Vagina (tissue), 2 donors: ENCODE measurements at regions not wholly inside any gene's neighbourhood (a gene's known extent, or its start where the extent isn't known, plus 50 kb on each side); places are given as distances from the start of the nearest gene placed in this dataset.
"Not testable (repeated sequence)": the region's sequence is repeated elsewhere in the genome, so short reads cannot be mapped to it uniquely, and the experiment has no call there.

ENCODE experiments used
- DNase-seq, 2 donors: peaks; one replicate each; pipeline ENCODE4 v3.0.0-alpha.2; 2017; ENCODE audit errors: extremely low spot score in 2 of 2
- H3K27ac ChIP-seq: fragments of 200-600 bp; sonication (generic); one replicate; pipeline ENCODE4 v1.5.1; 2019
- H3K27me3 ChIP-seq: fragments of 200-600 bp; sonication (generic); one replicate; pipeline ENCODE4 v1.5.1; 2019
- H3K36me3 ChIP-seq, 2 donors: fragments of 200-600 bp; sonication (generic); one replicate each; pipeline ENCODE4 v1.5.1; 2017 to 2019
- H3K4me1 ChIP-seq: fragments of 200-600 bp; sonication (generic); one replicate; pipeline ENCODE4 v1.5.1; 2019
- H3K4me3 ChIP-seq, 2 donors: fragments of 200-600 bp; sonication (generic); 1 replicate in 1 of 2; 2 replicates in 1 of 2; pipeline ENCODE4 v1.5.1; 2016 to 2019
- H3K9me3 ChIP-seq: fragments of 200-600 bp; sonication (generic); one replicate; pipeline ENCODE4 v1.5.1; 2019
- CTCF ChIP-seq, 3 experiments: fragments of 450-650 bp in 2 of 3; fragments of 200-600 bp in 1 of 3; sonication (generic) in 1 of 3; IDR thresholded peaks; one replicate each; pipeline ENCODE4 v1.5.1; 2017 to 2019; ENCODE audit warnings: antibody characterized with exemption in 3 of 3, mild to moderate bottlenecking in 2 of 3, moderate library complexity in 2 of 3
- POLR2A ChIP-seq, 2 donors: fragments of 450-650 bp; IDR thresholded peaks; one replicate each; pipeline ENCODE4 v1.6.1; 2017; ENCODE audit warnings: antibody characterized with exemption in 2 of 2, mild to moderate bottlenecking in 2 of 2, moderate library complexity in 2 of 2
- POLR2AphosphoS5 ChIP-seq, 2 donors: sonication (generic); formaldehyde crosslinking; IDR thresholded peaks; one replicate each; pipeline ENCODE4 v1.9.0; 2017; ENCODE audit warnings: antibody characterized with exemption in 2 of 2, mild to moderate bottlenecking in 2 of 2, low read depth in 1 of 2; ENCODE audit not compliant: insufficient read depth in 1 of 2
- intact Hi-C: fragments of 100-400 bp; cut with DNase I; formaldehyde crosslinking; loops from one replicate; pipeline ENCODE4 v1.15.1; 2023

DNA sequence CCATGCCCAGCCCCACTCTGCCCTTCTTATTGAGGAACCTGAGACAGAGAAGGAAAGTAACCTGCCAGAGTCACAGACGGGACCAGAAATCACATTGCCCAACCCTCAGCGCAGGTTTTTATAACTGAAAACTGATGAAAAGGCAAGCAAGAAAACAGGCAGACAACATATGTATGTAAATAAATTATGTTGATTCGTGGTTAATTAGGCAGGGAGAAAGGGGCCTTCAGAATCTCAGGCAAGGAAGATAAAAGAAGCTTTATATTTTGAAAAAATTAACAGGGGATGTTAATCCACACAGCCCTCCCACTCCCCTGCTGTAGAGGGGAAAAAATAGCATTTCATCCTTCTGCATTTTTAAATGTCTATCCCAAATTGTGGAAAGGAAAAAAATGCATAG is 378.5 kb downstream of the PIK3C3 start:
- no peak for TF ChIP-seq POLR2A (IDR thresholded peaks at IDR 0.05)
- TF ChIP-seq CTCF (IDR thresholded peaks at IDR 0.05): no peak
- TF ChIP-seq POLR2AphosphoS5 (IDR thresholded peaks at IDR 0.05; ENCODE audit: insufficient read depth in 1 of 2, low read depth in 1 of 2): no peak
- intact Hi-C loops: no loop called here
- H3K27me3 ChIP-seq: no peaks in the 10 kb centered on the region

DNA sequence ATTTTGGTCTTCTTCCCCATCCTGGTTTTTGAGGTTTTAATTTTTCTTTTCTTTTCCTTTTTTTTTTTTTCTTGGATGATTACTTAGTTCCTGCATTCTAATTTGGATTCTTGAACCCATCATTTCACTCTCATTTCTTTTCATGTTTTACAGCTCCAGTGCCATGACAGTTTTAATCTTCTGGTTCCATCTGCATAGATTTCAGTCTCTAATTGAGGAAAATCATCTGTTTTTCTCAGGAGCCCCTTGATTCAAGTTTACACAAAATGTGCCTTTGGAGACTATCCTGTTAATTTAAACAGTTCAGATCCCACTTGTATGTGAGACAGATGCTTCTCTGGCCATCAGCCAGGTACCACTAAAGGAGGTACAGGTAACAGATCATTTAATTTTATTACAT is 379.9 kb downstream of the PIK3C3 start:
- Histone ChIP-seq H3K4me1 (no peaks in the 10 kb centered on the region), H3K27ac (no peak overlapping the region), H3K4me3 (no peak overlapping the region), H3K27me3 (no peaks in the 10 kb centered on the region), H3K36me3 (no peaks in the 10 kb centered on the region), H3K9me3 (no peaks in the 10 kb centered on the region)
- no peak for DNase-seq
- intact Hi-C loops: no loop called here
- no peak for TF ChIP-seq CTCF (IDR thresholded peaks at IDR 0.05)
- TF ChIP-seq POLR2A (IDR thresholded peaks at IDR 0.05): no peak
- no peak for TF ChIP-seq POLR2AphosphoS5 (IDR thresholded peaks at IDR 0.05; ENCODE audit: insufficient read depth in 1 of 2, low read depth in 1 of 2)

More for the DNA sequence above, 378.5 kb downstream of the PIK3C3 start:
- no peak overlapping the region for H3K27ac ChIP-seq
- no peak for DNase-seq
- no peaks in the 10 kb centered on the region for H3K9me3 ChIP-seq
- H3K36me3 ChIP-seq: no peaks in the 10 kb centered on the region
- no peak overlapping the region for H3K4me3 ChIP-seq
- no peaks in the 10 kb centered on the region for H3K4me1 ChIP-seq

GRCh38 chr18:42336139-42336538 is 381.1 kb downstream of the PIK3C3 start:
- H3K36me3 ChIP-seq: no peaks in the 10 kb centered on the region
- DNase-seq: no peak
- H3K4me1 ChIP-seq: no peaks in the 10 kb centered on the region
- H3K27me3 ChIP-seq: no peaks in the 10 kb centered on the region
- intact Hi-C loops: no loop called here
- H3K9me3 ChIP-seq: no peaks in the 10 kb centered on the region
- TF ChIP-seq CTCF (IDR thresholded peaks at IDR 0.05) (no peak), POLR2A (IDR thresholded peaks at IDR 0.05) (no peak), POLR2AphosphoS5 (IDR thresholded peaks at IDR 0.05; ENCODE audit: insufficient read depth in 1 of 2, low read depth in 1 of 2) (no peak)
- H3K4me3 ChIP-seq: no peak overlapping the region
- no peak overlapping the region for H3K27ac ChIP-seq

DNA sequence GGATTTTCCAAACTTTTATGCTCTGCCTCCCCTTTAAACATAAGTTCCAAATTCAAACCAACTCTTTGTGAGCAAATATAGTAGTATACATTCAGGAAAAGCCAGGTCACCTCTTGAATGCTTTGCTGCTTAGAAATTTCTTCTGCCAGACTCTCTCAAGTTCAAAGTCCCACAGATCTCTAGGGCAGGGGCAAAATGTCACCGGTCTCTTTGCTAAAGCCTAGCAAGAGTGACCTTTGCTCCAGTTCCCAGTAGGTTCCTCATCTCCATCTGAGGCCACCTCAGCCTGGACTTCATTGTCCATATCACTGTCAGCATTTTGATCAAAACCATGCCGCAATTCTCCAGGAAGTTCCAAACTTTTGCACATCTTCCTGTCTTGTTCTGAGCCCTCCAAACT is 382.3 kb downstream of the PIK3C3 start:
- H3K9me3 ChIP-seq, DNase-seq, intact Hi-C loops: not testable (repeated sequence)

DNA sequence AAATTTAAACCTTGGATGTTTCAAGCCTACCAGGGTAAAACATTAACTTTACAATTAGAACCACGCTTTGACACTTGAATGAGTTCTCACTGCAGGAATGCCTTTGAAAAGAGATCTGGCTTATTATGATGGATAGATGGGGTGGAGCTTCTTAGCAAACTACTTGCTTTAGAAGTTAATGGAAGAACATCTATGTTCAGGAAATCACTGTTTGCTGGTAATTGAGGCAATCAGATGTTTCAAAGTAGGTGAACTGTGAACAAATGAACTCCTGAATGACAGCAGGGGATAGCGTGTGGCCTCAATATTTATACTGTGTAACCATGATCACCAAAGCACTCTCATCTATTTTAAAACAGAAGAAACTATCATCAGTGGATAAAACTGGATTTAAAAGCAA is 383.6 kb downstream of the PIK3C3 start:
- no peak overlapping the region for H3K27ac ChIP-seq
- DNase-seq: no peak
- TF ChIP-seq POLR2A (IDR thresholded peaks at IDR 0.05) (no peak), POLR2AphosphoS5 (IDR thresholded peaks at IDR 0.05; ENCODE audit: insufficient read depth in 1 of 2, low read depth in 1 of 2) (no peak), CTCF (IDR thresholded peaks at IDR 0.05) (no peak)
- H3K9me3 ChIP-seq: no peaks in the 10 kb centered on the region
- no peaks in the 10 kb centered on the region for H3K36me3 ChIP-seq
- H3K4me3 ChIP-seq: no peak overlapping the region
- intact Hi-C loops: no loop called here
- no peaks in the 10 kb centered on the region for H3K4me1 ChIP-seq
- no peaks in the 10 kb centered on the region for H3K27me3 ChIP-seq

More for the DNA sequence above, 382.3 kb downstream of the PIK3C3 start:
- H3K27ac ChIP-seq, H3K36me3 ChIP-seq, H3K4me1 ChIP-seq, H3K27me3 ChIP-seq, H3K4me3 ChIP-seq: not testable (repeated sequence)

GRCh38 chr18:42339372-42339771 is 384.3 kb downstream of the PIK3C3 start:
- TF ChIP-seq CTCF (IDR thresholded peaks at IDR 0.05) (no peak), POLR2A (IDR thresholded peaks at IDR 0.05) (no peak), POLR2AphosphoS5 (IDR thresholded peaks at IDR 0.05; ENCODE audit: insufficient read depth in 1 of 2, low read depth in 1 of 2) (no peak)
- H3K27me3 ChIP-seq: no peaks in the 10 kb centered on the region
- no peak overlapping the region for H3K4me3 ChIP-seq
- intact Hi-C loops: no loop called here
- no peaks in the 10 kb centered on the region for H3K4me1 ChIP-seq
- no peaks in the 10 kb centered on the region for H3K36me3 ChIP-seq
- no peak for DNase-seq
- H3K9me3 ChIP-seq: no peaks in the 10 kb centered on the region
- H3K27ac ChIP-seq: no peak overlapping the region
